CD4-positive, alpha-beta T cell treated with Interleukin-4 for 4 hours (primary cell): ENCODE measurements at regions not wholly inside any gene's neighbourhood (a gene's known extent, or its start where the extent isn't known, plus 50 kb on each side); places are given as distances from the start of the nearest gene placed in this dataset.

ENCODE experiments used
- DNase-seq: peaks from one replicate; pipeline ENCODE4 v3.0.0-alpha.2; 2020

DNA sequence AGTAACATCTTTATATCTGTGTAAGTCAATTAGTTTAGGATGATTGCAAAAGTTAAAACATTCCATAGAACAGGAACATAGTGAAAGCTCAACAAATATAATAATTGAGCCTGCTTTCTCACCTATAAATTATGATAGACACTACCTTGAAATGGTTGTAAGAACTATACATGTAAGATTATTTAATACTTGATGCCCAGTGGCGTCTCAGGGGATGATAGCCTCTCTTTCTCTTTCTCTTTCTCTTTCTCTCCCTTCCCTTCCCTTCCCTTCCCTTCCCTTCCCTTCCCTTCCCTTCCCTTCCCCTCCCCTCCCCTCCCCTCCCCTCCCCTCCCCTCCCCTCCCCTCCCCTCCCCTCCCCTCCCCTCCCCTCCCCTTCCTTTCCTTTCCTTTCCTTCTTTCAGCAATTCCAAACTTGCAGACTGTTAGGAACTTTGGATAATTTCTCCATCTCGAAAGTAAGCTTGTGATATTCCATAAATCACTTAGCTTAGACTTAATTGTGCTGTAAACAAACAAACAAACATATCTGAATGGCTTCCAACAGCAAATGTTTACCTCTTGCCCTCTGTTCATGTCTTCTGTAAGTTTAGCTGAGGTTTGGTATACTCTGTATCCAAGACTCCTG, 1102.7 kb downstream of the TSN start:
- DNase-seq = no peak

DNA sequence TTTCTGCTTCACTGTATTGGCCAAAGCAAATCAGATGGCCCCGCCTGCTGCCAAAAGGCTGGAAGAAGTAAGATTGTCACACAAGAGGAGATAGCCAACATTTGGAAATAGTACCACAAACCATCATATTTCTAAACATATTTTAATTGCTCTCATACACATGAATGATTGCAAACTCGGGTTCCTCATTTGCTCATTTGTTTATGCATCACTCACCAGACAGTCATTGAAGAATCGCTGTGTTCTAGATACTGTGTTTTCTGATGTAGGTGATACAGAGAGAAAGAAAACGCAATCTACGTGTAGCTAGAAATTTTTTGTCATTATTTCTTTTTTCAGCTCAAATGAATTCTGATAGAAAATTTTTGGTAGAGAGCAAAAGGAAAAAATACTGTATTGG, 1103.4 kb downstream of the TSN start:
- DNase-seq = no peak

DNA sequence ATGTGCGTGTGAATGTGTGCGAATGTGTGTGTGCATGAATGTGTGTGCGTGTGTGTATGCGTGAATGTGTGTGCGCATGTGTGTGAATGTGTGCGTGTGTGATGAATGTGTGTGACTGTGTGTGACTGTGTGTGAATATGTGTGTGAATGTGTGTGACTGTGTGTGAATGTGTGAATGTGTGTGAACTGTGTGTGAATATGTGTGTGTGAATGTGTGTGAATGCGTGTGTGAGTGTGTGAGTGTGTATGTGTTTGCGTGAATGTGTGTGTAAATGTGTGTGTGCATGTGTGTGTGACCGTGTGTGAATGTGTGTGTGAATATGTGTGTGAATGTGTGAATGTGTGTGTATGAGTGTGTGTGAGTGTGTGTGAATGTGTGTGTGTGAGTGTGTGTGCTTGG, 1103.8 kb downstream of the TSN start:
- no peak for DNase-seq

DNA sequence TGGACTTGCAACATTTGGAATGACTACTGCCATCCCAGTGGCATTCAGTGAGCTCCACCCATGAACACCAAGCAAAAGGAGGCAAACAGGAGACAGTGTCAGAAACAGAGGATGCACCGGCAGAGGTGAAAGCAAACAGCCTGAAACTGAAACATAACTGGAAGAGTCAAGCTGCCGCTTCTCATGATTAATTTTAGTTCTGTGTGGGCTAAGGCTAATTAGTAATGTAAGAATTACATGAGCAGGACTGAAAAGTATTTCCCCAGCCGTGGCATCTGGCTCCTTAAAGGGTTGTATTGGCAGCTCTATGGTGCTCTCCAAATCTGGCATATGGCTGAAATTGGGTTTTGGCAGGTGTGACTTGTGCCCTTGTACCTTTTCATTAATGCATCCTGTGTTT, 1108.1 kb downstream of the TSN start:
- no peak for DNase-seq

DNA sequence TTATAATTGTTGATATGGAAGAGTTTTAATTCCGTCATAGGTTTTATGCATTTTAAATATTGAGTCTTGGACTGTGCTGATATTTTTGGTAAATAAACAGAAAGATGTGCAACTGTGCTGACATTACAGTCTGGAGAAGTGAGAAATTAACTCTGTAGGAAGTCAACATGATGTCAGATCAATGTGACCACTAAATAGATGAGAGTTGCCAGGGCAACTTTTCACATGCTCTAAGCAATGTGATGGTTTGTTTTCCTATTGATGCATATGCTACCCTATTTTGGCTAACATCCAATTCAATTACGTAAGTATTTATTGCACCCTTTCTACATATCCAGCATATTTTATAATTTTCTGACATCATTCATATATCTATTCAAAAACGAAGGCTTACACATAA, 1109.3 kb downstream of the TSN start:
- no peak for DNase-seq

DNA sequence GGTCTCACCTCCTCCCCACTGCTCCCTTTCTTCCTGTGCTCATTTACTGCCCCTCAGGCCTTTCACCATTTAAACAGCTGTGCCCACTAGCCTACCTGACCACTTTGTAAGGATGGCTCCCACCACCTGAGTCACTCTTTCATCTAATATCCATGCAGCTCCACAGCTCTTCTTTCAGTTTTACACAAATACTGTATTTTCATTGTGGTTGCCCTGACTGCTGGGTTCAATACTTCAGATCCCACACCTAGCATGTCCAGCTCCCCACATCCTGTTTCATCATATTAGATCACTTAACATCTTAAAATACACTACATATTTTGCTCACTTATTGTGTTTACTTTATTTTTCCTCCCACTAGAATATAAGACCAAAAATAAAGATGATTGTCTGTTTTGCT, 1110.6 kb downstream of the TSN start:
- DNase-seq = no peak

DNA sequence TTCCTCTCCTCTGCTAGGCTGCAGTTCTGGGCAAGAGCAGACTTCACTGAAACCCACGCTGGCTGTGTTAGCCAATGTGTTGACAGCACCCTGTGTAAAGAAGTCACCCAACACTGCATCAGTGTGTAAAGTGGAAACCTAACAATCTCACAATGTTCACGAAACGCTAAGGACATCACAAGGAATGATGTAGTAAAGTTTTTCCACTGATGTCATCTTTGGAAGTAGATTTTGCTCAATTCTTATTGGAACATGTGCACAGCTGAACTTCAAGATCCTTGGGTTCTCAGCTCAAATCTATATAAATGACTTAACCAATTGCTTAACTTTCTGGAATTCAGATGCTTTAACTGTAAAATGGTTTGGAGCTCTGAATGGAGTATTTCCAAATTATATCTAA, 1112.5 kb downstream of the TSN start:
- DNase-seq = no peak

DNA sequence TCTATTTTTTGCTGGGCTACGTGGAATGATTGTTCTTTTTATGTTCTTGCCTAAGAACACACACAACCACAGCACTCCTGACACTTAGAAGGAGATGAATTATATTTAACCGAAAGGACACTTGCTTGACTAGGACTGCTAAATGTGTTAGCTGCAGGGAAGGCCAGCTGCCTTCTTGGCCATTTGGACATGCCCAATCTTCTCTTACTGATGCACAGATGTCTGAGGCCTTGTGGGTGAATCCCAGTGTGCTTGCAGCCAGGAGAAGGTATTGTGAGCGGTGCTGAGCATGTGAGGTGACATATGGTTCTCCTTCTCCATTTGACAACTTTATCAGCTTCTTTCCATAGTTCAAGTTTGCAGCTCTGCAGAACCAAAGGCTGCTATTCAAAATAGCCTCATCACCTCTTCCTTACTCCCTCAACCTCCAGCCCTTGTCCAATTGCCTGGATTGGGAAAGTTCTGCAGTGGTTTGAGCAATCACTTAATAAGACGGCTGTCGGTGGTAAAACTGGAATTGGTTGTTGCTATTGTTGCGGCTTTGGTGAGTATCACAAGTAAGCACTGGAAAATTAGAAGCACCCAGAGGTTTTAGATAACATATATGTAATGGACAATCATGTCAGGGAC, 1113.3 kb downstream of the TSN start:
- no peak for DNase-seq

DNA sequence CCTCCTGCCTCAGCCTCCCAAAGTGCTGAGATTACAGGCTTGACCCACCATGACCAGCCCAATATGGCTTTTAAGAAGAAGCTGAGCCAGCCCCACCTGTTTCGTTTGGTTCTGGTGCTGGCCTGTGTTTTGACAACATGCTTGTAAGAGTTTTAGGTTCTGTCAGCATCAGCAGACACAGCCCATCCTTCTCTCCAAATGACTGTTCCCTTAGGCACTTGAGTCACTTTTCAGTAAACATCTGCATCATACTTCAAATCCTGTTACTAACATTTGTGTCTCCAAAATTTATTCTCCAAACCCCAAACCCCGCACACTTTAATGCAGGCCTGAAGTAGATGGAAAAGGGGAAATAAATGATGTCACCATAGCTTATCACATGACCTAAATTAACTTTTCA, 1118.5 kb downstream of the TSN start:
- no peak for DNase-seq

DNA sequence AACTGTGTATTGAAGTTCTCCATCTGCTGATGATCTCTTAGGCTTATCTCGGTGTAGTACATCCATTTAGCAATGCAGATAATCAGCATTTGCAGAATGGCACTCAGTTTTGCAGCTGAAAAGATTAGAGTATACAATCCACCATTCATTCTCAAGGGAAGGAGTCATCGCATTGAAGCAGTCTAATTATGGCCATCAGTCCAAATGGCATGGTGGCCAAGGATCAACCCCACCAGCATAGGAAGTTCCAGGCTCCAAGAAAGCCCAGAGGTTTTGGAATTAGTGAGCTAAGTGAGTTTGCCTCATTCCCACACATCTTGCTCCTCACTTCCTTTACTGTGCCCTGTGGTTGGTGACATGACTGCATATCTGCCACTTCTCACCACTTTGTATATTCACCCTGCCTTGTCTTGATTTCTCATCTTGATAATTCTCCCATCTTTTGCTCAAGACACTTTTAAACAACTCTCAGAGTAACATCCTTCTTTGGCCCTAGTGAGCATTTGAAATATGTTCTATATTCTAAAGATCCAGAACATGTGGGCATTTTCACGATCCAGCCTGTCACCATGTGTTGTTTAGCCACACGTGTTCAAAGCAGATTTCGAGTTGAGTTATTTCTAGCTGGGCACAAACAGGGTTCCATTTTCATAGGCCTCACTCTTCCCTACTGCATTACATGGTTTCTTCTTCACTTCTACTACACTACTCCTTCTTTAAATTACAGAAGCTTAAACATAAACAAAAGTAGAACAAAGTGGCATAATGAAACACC, 1119.8 kb downstream of the TSN start:
- DNase-seq = no peak

DNA sequence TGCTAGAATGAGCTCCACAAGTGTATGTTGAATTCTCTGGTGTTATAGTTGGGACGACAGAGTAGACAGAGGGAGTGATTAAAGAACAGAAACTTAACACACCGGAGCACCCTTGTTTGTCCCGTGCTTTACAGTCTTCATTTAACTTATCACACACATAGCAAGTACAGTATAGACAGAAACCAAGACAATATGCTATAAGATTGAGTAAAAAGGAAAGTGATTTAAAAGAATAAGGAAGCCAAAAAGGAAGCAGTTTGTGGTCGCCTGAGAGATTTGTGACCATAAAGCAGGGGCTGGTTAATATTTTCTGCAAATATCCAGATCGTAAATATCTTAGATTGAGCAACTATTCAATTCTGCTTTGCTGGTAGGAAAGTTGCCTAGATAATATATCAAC, 1128.4 kb downstream of the TSN start:
- no peak for DNase-seq

DNA sequence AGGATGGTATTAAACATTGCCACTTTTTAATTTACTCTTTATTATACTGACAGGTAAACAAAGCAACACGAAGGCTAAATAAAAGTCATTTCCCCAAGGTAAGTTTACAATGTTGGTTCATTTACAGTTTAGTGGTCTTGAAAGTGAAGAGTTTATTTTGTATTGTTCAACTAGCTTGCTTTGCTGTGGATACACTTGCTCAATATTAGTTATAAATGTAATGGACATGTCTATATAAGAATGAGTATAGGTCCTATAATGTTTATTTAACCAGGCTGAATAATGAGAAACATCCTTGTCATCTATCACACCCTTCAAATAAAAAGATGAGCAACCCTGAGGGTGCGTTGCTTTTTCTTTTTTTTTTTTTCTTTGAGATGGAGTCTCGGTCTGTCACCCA, 1129.4 kb downstream of the TSN start:
- no peak for DNase-seq

DNA sequence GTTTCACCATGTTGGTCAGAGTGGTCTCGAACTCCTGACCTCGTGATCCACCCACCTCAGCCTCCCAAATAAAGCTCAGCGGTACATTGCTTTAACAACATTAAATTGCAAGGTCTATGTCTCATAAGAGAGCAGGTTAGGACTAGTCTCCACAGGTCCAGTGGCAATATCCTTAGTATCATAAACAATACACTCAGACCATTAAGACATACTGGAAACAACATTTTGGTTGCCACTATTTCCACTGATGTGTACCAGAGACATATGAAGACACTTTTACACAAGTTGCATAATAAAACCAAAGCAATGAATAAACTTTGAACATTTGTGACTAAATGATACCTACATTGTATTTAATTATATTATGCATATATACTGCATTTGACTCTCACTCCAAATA, 1130.0 kb downstream of the TSN start:
- DNase-seq = no peak

DNA sequence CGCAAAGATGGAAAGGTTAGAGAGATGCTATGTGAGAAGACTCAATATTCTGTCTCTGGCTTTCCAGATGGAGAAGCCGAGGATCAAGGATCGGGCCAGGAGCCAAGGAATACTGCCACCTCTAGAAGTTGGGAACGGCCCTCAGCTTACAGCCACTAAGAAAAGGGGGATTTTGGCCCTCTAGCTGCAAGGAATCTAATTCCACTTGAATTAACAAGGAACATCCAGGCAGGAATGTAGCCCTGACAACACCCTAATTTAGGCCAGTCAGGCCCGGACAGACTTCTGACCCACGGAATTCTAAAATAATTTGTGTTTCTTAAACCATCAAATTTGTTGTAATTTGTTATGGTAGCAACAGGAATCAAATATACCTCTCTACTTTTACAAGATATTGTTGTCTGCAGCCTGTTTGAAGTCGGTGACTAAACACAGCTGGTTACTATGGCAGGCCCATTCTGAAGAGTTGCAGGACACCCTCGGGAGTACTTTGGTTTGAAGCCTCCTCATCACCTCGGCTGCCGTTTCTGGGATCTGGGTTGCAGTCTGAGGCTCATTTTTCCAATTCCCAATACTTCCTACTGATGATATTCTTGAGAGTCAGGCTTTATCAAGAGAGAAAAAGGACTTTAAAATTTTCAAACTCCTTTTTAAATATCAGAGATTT, 1131.2 kb downstream of the TSN start:
- DNase-seq = no peak

DNA sequence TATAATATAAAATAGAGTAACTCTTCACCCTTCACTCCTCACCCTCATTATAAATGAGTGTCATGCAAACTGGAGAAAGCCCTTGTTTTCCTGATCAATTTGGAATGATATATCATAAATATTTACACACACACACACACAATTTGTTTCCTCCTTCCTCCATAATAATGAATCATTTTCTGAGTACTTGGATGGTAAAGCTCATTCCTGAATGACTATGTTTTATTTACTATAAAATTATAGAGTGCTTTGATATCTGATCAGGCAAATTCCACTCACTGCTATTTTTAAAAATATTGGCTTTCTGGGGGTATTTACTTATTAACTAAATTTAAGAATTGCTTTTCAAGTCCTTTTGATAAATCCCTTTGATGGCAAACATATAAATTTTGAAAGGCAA, 1125.5 kb upstream of the CNTNAP5 start:
- no peak for DNase-seq

DNA sequence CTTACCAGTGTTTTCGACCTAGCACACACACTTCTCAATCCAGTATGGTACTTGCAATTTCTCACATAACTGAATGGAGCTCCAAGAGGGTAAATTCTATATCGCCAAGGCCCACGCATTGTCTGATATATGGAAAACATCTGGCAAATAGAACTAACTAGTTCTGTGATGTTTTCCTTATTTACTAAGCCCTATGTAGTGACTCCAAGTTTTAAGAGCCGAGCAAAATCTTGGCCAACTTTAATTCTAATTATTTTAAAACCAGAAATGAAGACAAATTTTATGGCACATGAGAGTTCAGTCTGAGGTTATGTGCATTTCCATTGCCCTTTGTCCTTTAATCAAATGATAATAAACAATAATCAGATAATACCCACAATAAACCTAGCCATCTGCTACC, 1119.7 kb upstream of the CNTNAP5 start:
- no peak for DNase-seq

DNA sequence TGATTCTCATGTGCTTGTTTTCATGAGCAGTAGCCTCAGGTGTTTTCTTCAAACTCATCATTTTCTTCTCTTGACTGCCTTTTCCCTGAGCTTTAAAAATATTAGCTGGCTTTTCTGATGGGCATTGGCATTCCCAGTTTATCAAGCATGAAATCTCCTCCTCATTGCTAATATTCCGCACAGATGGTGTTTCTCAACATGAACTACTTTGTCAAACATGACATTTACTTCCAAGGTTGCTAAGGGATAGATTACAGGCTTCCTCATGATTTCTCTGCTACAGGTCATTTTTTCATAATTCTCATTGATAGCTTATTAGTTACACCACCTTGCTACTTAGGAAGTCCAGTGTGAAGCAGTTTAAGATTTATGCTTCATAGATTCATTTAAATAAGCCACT, 1116.9 kb upstream of the CNTNAP5 start:
- DNase-seq = no peak

DNA sequence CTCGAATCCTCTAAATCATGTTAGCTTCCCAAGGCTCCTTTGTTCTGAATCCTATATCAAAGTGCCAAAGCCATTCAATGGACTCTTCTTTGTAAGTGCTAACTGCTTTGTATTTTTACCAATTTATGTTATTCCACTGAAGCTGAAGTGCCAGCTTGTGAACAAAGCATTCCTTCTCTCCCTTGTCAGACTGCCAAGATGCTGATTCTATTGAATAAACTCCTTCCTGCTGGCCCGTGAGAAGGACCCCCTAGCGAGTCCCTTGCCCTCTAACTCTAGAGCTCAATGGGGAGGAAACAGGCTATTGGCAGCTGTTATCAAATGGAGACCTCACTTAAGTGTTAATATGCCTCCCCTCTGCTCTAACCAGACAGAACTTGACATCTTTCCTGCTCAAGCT, 1097.9 kb upstream of the CNTNAP5 start:
- DNase-seq = no peak

DNA sequence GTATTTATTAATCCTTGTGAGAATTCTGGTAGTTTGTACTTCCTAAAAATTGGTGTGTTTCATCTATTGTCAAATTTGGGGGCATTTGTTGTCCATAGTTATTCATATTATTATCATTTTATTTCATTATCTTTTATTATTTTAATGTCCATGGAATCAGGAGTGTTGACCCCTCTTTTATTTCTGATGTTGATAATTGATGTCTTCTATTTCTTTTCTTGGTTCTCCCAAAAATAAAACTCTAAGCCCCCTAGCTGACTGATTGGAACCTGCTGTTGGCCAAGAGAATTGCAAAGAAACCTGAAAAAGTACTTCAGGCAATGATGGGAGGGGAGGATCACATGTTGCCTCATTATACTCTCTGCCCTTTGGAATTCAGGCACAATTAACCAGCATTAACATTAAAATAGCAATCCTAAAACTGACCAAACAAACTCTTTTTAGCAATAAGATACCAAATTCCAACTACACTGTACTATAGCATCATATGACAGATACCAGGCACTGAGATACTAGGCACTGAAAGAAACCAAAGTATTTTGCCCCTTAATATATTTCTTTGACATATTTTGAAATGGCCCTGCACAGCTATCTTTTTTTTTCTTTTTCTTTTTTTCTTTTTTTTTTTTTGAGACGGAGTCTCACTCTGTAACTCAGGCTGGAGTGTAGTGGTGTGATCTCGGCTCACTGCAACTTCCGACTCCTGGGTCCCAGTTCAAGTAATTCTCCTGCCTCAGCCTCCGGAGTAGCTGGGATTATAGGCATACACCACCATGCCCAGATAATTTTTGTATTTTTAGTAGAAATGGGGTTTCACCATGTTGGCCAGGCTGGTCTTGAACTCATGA, 1097.2 kb upstream of the CNTNAP5 start:
- no peak for DNase-seq

DNA sequence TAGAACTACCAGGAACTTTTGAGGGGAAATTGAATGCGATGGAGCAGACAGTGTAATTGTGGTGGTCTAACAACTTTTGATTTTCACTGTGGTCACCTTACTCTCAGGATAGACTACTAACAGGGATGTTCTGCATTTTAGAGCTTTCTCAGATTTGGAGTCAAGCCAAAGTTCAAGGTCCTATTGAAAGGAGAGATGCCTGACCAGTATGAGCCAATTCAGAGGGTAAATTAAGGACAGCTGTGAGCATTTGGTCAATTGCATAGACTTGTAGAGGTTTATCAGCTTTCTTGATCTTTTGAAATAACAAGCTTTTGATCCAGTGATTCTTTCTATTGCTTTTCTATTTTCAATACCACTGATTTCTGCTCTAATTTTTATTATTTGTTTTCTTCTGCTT, 1095.7 kb upstream of the CNTNAP5 start:
- DNase-seq = no peak

DNA sequence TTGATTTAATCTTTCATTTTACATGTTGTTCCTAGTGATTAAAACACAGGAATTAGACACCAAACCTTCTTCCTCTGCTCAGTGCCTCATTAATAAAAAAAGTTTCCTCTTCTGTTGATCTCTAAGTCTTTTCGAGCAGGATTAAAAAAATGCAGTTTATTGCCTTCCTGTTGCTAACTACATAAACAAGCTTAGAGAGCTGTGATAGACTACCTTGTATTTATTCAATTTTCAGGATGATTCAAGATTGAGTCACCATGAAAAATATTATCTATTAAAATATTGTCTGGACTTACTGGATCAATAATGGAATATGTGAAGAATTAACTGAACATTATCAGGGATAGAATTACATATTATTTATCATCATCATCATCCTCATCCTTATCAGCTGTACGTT, 1089.6 kb upstream of the CNTNAP5 start:
- DNase-seq = no peak

DNA sequence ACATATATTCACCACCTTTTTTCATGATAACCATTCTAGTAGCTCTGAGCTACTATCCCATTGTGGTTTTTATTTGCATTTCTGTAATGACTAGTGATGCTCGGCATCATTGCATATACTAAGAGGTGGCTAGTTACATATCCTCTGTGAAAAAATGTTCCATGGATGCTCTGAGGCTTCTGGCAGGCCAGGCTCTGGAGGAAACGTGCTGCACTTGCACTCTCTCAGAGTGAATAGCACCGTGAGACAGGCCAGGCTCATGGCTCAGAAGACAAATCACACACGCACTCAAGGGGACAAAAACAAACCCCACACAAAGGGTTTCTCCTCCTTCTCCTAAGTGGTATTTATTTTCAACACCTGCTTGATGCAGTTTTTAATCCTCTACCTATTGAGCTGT, 1085.3 kb upstream of the CNTNAP5 start:
- no peak for DNase-seq

DNA sequence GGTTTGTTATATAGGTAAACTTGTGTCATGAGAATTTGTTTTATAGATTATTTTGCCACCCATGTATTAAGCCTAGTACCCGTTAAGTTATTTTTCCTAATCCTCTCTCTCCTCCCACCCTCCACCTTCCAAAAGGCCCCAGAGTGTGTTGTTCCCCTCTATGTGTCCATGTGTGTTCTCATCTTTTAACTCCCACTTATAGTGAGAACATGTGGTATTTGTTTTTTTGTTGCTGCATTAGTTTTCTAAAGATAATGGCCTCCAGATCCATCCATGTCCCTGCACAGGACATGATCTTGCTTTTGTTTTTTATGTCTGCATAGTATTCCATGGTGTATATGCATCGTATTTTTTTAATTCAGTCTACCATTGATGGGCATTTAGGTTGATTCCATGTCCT, 1075.6 kb upstream of the CNTNAP5 start:
- no peak for DNase-seq
